ENCODE measurements at regions not wholly inside any gene's neighbourhood (a gene's known extent, or its start where the extent isn't known, plus 50 kb on each side); places are given as distances from the start of the nearest gene placed in this dataset.

- no CpG with 5 or more reads among the region's 2 CpGs for WGBS (ENCODE audit: extremely low coverage, insufficient coverage, insufficient read length)
- no peaks in the 10 kb centered on the region for H3K4me1 ChIP-seq (ENCODE audit: control insufficient read depth in 1 of 2, insufficient read depth in 2 of 2, low read length in 2 of 2)
- H2AFZ ChIP-seq (ENCODE audit: insufficient read depth, low read length, poor library complexity), result no peak overlapping the region
- no peaks in the 10 kb centered on the region for H3K79me1 ChIP-seq (ENCODE audit: low read length)
- H3K36me3 ChIP-seq (ENCODE audit: control insufficient read depth in 1 of 2, insufficient read depth in 2 of 2, low read length in 2 of 2), result no peaks in the 10 kb centered on the region
- H3K79me2 ChIP-seq (ENCODE audit: control insufficient read depth, insufficient read depth, low read length, poor library complexity), result no peaks in the 10 kb centered on the region
- no peak for DNase-seq
- H3K9ac ChIP-seq (ENCODE audit: low read length), result no peak overlapping the region
- no peak overlapping the region for H3K4ac ChIP-seq (ENCODE audit: low read depth, low read length)
- no peak overlapping the region for H4K12ac ChIP-seq (ENCODE audit: low read depth, low read length)
- no peak overlapping the region for H4K91ac ChIP-seq (ENCODE audit: low read depth, low read length)
- no peak overlapping the region for H2AK5ac ChIP-seq (ENCODE audit: low read length)
- no peaks in the 10 kb centered on the region for H3K27me3 ChIP-seq (ENCODE audit: insufficient read depth, low read length)
- H2BK5ac ChIP-seq (ENCODE audit: low read depth, low read length, poor library complexity), result no peak overlapping the region
- H3K9me3 ChIP-seq (ENCODE audit: insufficient read depth, low read depth, low read length), result no peaks in the 10 kb centered on the region
- no peak overlapping the region for H3K4me2 ChIP-seq (ENCODE audit: low read length)
- H3K14ac ChIP-seq (ENCODE audit: low read length), result no peak overlapping the region
- no peak overlapping the region for H2BK12ac ChIP-seq (ENCODE audit: low read length)
- no peak overlapping the region for H3K18ac ChIP-seq (ENCODE audit: low read length)
- H2BK120ac ChIP-seq (ENCODE audit: insufficient read depth, low read length, poor library complexity), result no peak overlapping the region
- no peak overlapping the region for H3K27ac ChIP-seq (ENCODE audit: low read depth, low read length)
- no peak overlapping the region for H3K4me3 ChIP-seq (ENCODE audit: low read depth, low read length)
- no peak overlapping the region for H4K8ac ChIP-seq (ENCODE audit: low read depth, low read length)
- no peak overlapping the region for H3K23ac ChIP-seq (ENCODE audit: low read length)
Observed at GRCh38 chr6:142592876-142593275, 291.1 kb downstream of the ADGRG6 start.

GRCh38 chr6:142597836-142598235, 296.0 kb downstream of the ADGRG6 start:
- H2AK5ac ChIP-seq (ENCODE audit: low read length), result no peak overlapping the region
- no peak overlapping the region for H3K4me2 ChIP-seq (ENCODE audit: low read length)
- H3K4me3 ChIP-seq (ENCODE audit: low read depth, low read length), result no peak overlapping the region
- H3K23ac ChIP-seq (ENCODE audit: low read length), result no peak overlapping the region
- H4K91ac ChIP-seq (ENCODE audit: low read depth, low read length), result no peak overlapping the region
- H3K27ac ChIP-seq (ENCODE audit: low read depth, low read length), result no peak overlapping the region
- H3K4me1 ChIP-seq (ENCODE audit: control insufficient read depth in 1 of 2, insufficient read depth in 2 of 2, low read length in 2 of 2), result no peaks in the 10 kb centered on the region
- H3K79me1 ChIP-seq (ENCODE audit: low read length), result no peaks in the 10 kb centered on the region
- no peak overlapping the region for H2BK120ac ChIP-seq (ENCODE audit: insufficient read depth, low read length, poor library complexity)
- H2AFZ ChIP-seq (ENCODE audit: insufficient read depth, low read length, poor library complexity), result no peak overlapping the region
- WGBS (ENCODE audit: extremely low coverage, insufficient coverage, insufficient read length), result no CpG with 5 or more reads among the region's 5 CpGs
- H3K14ac ChIP-seq (ENCODE audit: low read length), result no peak overlapping the region
- no peaks in the 10 kb centered on the region for H3K79me2 ChIP-seq (ENCODE audit: control insufficient read depth, insufficient read depth, low read length, poor library complexity)
- H3K27me3 ChIP-seq (ENCODE audit: insufficient read depth, low read length), result no peaks in the 10 kb centered on the region
- H4K12ac ChIP-seq (ENCODE audit: low read depth, low read length), result no peak overlapping the region
- H3K18ac ChIP-seq (ENCODE audit: low read length), result no peak overlapping the region
- H2BK5ac ChIP-seq (ENCODE audit: low read depth, low read length, poor library complexity), result no peak overlapping the region
- no peak overlapping the region for H4K8ac ChIP-seq (ENCODE audit: low read depth, low read length)
- no peaks in the 10 kb centered on the region for H3K36me3 ChIP-seq (ENCODE audit: control insufficient read depth in 1 of 2, insufficient read depth in 2 of 2, low read length in 2 of 2)
- no peaks in the 10 kb centered on the region for H3K9me3 ChIP-seq (ENCODE audit: insufficient read depth, low read depth, low read length)
- H2BK12ac ChIP-seq (ENCODE audit: low read length), result no peak overlapping the region
- DNase-seq, result no peak
- no peak overlapping the region for H3K9ac ChIP-seq (ENCODE audit: low read length)
- H3K4ac ChIP-seq (ENCODE audit: low read depth, low read length), result no peak overlapping the region

GRCh38 chr6:142601427-142601826, 299.6 kb downstream of the ADGRG6 start:
- Histone ChIP-seq H4K12ac (ENCODE audit: low read depth, low read length) (no peak overlapping the region), H3K14ac (ENCODE audit: low read length) (no peak overlapping the region), H3K79me1 (ENCODE audit: low read length) (no peaks in the 10 kb centered on the region), H3K4me2 (ENCODE audit: low read length) (no peak overlapping the region), H3K18ac (ENCODE audit: low read length) (no peak overlapping the region), H3K79me2 (ENCODE audit: control insufficient read depth, insufficient read depth, low read length, poor library complexity) (no peaks in the 10 kb centered on the region), H3K9me3 (ENCODE audit: insufficient read depth, low read depth, low read length) (no peaks in the 10 kb centered on the region), H4K8ac (ENCODE audit: low read depth, low read length) (no peak overlapping the region), H2BK5ac (ENCODE audit: low read depth, low read length, poor library complexity) (no peak overlapping the region), H2BK120ac (ENCODE audit: insufficient read depth, low read length, poor library complexity) (no peak overlapping the region), H2AFZ (ENCODE audit: insufficient read depth, low read length, poor library complexity) (no peak overlapping the region), H3K9ac (ENCODE audit: low read length) (no peak overlapping the region), H2BK12ac (ENCODE audit: low read length) (no peak overlapping the region), H3K27ac (ENCODE audit: low read depth, low read length) (no peak overlapping the region), H4K91ac (ENCODE audit: low read depth, low read length) (no peak overlapping the region), H3K4me1 (ENCODE audit: control insufficient read depth in 1 of 2, insufficient read depth in 2 of 2, low read length in 2 of 2) (no peaks in the 10 kb centered on the region), H3K4me3 (ENCODE audit: low read depth, low read length) (no peak overlapping the region), H3K23ac (ENCODE audit: low read length) (no peak overlapping the region), H2AK5ac (ENCODE audit: low read length) (no peak overlapping the region), H3K27me3 (ENCODE audit: insufficient read depth, low read length) (no peaks in the 10 kb centered on the region), H3K36me3 (ENCODE audit: control insufficient read depth in 1 of 2, insufficient read depth in 2 of 2, low read length in 2 of 2) (no peaks in the 10 kb centered on the region), H3K4ac (ENCODE audit: low read depth, low read length) (no peak overlapping the region)
- no CpG with 5 or more reads among the region's 1 CpG for WGBS (ENCODE audit: extremely low coverage, insufficient coverage, insufficient read length)
- no peak for DNase-seq

GRCh38 chr6:142602972-142603371, 301.2 kb downstream of the ADGRG6 start:
- H2BK12ac ChIP-seq (ENCODE audit: low read length), result no peak overlapping the region
- H4K12ac ChIP-seq (ENCODE audit: low read depth, low read length), result no peak overlapping the region
- H2BK5ac ChIP-seq (ENCODE audit: low read depth, low read length, poor library complexity), result no peak overlapping the region
- no peak overlapping the region for H2AK5ac ChIP-seq (ENCODE audit: low read length)
- H3K4me1 ChIP-seq (ENCODE audit: control insufficient read depth in 1 of 2, insufficient read depth in 2 of 2, low read length in 2 of 2), result no peaks in the 10 kb centered on the region
- DNase-seq, result no peak
- H3K4me3 ChIP-seq (ENCODE audit: low read depth, low read length), result no peak overlapping the region
- no peak overlapping the region for H3K18ac ChIP-seq (ENCODE audit: low read length)
- no peak overlapping the region for H2AFZ ChIP-seq (ENCODE audit: insufficient read depth, low read length, poor library complexity)
- no peak overlapping the region for H4K8ac ChIP-seq (ENCODE audit: low read depth, low read length)
- H3K9ac ChIP-seq (ENCODE audit: low read length), result no peak overlapping the region
- no peak overlapping the region for H2BK120ac ChIP-seq (ENCODE audit: insufficient read depth, low read length, poor library complexity)
- H3K23ac ChIP-seq (ENCODE audit: low read length), result no peak overlapping the region
- H3K27ac ChIP-seq (ENCODE audit: low read depth, low read length), result no peak overlapping the region
- H3K27me3 ChIP-seq (ENCODE audit: insufficient read depth, low read length), result no peaks in the 10 kb centered on the region
- no CpG with 5 or more reads among the region's 3 CpGs for WGBS (ENCODE audit: extremely low coverage, insufficient coverage, insufficient read length)
- H4K91ac ChIP-seq (ENCODE audit: low read depth, low read length), result no peak overlapping the region
- H3K4ac ChIP-seq (ENCODE audit: low read depth, low read length), result no peak overlapping the region
- no peaks in the 10 kb centered on the region for H3K79me2 ChIP-seq (ENCODE audit: control insufficient read depth, insufficient read depth, low read length, poor library complexity)
- H3K79me1 ChIP-seq (ENCODE audit: low read length), result no peaks in the 10 kb centered on the region
- H3K9me3 ChIP-seq (ENCODE audit: insufficient read depth, low read depth, low read length), result no peaks in the 10 kb centered on the region
- H3K14ac ChIP-seq (ENCODE audit: low read length), result no peak overlapping the region
- no peaks in the 10 kb centered on the region for H3K36me3 ChIP-seq (ENCODE audit: control insufficient read depth in 1 of 2, insufficient read depth in 2 of 2, low read length in 2 of 2)
- no peak overlapping the region for H3K4me2 ChIP-seq (ENCODE audit: low read length)

All from trophoblast cell (in vitro differentiated cells and primary cell).